Amniotic stem cell (primary cell): ENCODE measurements at regions not wholly inside any gene's neighbourhood (a gene's known extent, or its start where the extent isn't known, plus 50 kb on each side); places are given as distances from the start of the nearest gene placed in this dataset.

ENCODE experiments used
- DNase-seq: peaks from one replicate; lab custom pipeline; 2025; lab: John Stamatoyannopoulos, UW

DNA sequence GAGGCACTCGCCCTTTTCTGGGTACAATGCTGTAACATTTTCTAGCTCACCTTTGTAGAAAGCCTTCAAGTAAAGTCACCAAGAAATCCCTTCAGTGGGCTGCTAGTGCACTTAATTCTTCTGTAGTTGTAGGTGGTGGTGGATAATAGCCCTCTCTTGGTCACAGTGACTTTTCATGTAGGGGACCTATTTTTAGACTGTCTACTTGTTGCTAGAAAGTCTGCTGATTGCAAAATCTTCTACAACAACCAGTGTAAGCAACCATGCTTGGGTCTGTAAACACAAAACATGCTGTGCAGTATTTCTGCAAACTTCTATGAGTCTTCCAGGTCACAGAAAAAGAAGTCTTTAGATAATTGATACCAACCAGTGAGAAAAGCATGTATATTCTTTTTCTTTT is 55.6 kb downstream of the PBDC1 start:
- DNase-seq = no peak

DNA sequence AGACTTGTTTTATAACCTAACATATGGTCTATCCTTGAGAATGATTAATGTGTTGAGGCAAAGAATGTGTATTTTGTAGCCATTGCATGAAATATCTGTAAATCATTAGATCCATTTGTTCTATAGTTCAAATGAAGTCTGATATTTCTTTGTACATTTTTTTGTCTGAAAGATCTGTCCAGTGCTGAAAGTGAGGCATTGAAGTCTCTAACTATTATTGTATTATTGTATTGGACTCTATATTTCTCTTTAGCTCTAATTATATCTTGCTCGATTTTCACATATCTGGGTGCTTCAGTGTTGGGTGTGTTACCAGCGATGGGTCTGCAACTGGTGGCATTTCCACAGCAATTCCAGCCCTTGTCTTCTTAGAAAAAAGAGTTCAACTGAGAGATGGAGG is 76.0 kb downstream of the PBDC1 start:
- no peak for DNase-seq

DNA sequence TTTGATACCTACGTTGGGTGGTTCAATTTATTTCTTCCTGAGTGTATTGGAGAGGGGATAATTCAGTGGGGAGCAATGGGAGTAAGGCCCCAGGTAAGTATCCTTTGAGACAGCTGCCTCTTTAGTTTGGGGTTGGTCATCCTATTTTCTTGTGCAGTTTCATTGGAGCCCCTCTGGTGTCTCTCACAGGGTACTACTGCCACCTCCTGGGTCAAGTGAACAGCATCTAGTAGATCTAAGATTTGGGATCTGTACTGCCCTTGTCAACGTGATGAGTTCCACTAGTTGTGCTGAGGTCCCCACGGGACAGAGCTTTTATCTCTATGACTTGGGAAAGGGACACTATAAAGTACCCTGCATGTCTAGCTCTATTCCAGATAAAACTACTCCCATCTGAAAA is 80.6 kb downstream of the PBDC1 start:
- DNase-seq = no peak

DNA sequence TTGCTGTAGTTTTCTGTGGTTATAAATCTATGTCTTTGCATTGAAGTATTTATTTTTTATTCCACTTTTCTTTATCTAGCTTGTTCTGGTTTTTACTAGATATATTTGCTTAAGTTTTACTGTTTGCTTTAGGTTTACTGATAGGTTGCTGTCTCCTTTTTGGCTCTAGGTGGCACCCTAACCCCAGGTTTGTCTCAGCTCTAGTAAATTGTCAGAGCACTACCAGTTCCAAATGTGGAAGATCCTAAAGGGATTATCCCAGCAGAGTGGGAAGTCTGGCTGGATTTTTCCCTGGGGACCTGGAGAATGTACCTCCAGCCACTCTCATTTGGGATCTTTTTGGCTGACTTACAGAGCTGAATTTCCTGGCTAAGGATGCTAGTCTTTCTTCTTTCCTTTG is 106.1 kb downstream of the PBDC1 start:
- DNase-seq = peak; percentile 11
